HCT116 (cell line): ENCODE measurements at regions not wholly inside any gene's neighbourhood (a gene's known extent, or its start where the extent isn't known, plus 50 kb on each side); places are given as distances from the start of the nearest gene placed in this dataset.

Experiments used
- ATAC-seq: fragments of 200-7000 bp; cut with Tn5 transposase; 2 replicates; pipeline ENCODE4 v1.9.1; 2020; ENCODE audit warnings: mild to moderate bottlenecking, moderate library complexity
- BruUV-seq: library from RNA; stranded (reverse); fragments of 400-500 nt; replicated peaks from 2 replicates; lab custom pipeline; 2021; lab: Mats Ljungman, UMichigan
- CTCF ChIA-PET: fragments of 300-600 bp; sonication (Branson Sonifier 250); formaldehyde crosslinking; loops from one replicate; lab custom pipeline; 2021; ENCODE audit warnings: antibody characterized with exemption; lab: Charles Lee
- POLR2A ChIA-PET: fragments of 300-600, 350-600 bp; sonication (Branson Sonifier 250); formaldehyde crosslinking; loops from one replicate; lab custom pipeline; 2021; ENCODE audit warnings: antibody characterized with exemption; lab: Charles Lee
- RAD21 ChIA-PET, 2 experiments: fragments of 300-600 bp; sonication (Branson Sonifier 250); formaldehyde crosslinking; loops; one replicate each; lab custom pipeline; 2023; ENCODE audit warnings: low total read pairs in 2 of 2; ENCODE audit not compliant: uncharacterized antibody in 2 of 2, unreplicated experiment in 2 of 2, low non-redundant PET in 1 of 2; lab: Charles Lee
- DNase-seq: peaks from one replicate; pipeline ENCODE4 v3.0.0-alpha.2; 2010; ENCODE audit warnings: low read depth, low spot score
- H2AFZ ChIP-seq: fragments of 200-600 bp; shearing (Covaris generic), sonication (generic); 2 replicates; pipeline ENCODE4 v1.6.1; 2017; ENCODE audit warnings: low read depth, mixed run types, mixed read lengths, antibody characterized with exemption, low read length; ENCODE audit not compliant: poor library complexity, severe bottlenecking
- H3K27ac ChIP-seq: 2 replicates; pipeline ENCODE4 v1.5.1; 2012; ENCODE audit warnings: low read depth, low read length
- H3K27me3 ChIP-seq: fragments of 200-600 bp; sonication (generic); 2 replicates; pipeline ENCODE4 v1.6.1; 2016; ENCODE audit warnings: mixed run types, low read length, mixed read lengths; ENCODE audit not compliant: insufficient read depth
- H3K36me3 ChIP-seq, 2 experiments: fragments of 200-500 bp in 1 of 2; fragments of 200-600 bp in 1 of 2; sonication (Bioruptor generic) in 1 of 2; sonication (generic) in 1 of 2; 2 replicates each; pipeline versions ENCODE4 v1.5.1 to v1.6.1; 2014 to 2016; ENCODE audit warnings: low read length in 2 of 2, inconsistent platforms in 1 of 2, mixed read lengths in 1 of 2, mixed run types in 1 of 2; ENCODE audit not compliant: insufficient read depth in 2 of 2, control insufficient read depth in 1 of 2
- H3K4me1 ChIP-seq, 2 experiments: fragments of 200-600 bp in 1 of 2; sonication (generic) in 1 of 2; 2 replicates each; pipeline versions ENCODE4 v1.5.1 to v1.6.1; 2012 to 2017; ENCODE audit warnings: low read length in 2 of 2, inconsistent platforms in 1 of 2, mild to moderate bottlenecking in 1 of 2, mixed read lengths in 1 of 2, mixed run types in 1 of 2, moderate library complexity in 1 of 2; ENCODE audit not compliant: insufficient read depth in 2 of 2, control insufficient read depth in 1 of 2
- H3K4me2 ChIP-seq: fragments of 200-600 bp; sonication (generic); 2 replicates; pipeline ENCODE4 v1.6.1; 2017; ENCODE audit warnings: mixed run types, low read length, mixed read lengths
- H3K4me3 ChIP-seq, 2 experiments: fragments of 200-600 bp in 1 of 2; sonication (generic) in 1 of 2; replicated peaks in 1 of 2; 2 replicates each; pipeline ENCODE4 v1.5.1; 2011 to 2016; ENCODE audit warnings: low read length in 2 of 2, control low read depth in 1 of 2, low read depth in 1 of 2, mild to moderate bottlenecking in 1 of 2, mixed read lengths in 1 of 2, mixed run types in 1 of 2
- H3K79me2 ChIP-seq: fragments of 200-600 bp; sonication (generic); 2 replicates; pipeline ENCODE4 v1.6.1; 2017; ENCODE audit warnings: mild to moderate bottlenecking, mixed run types, low read length, moderate library complexity, mixed read lengths; ENCODE audit not compliant: insufficient read depth
- H3K9ac ChIP-seq: fragments of 200-600 bp; sonication (generic); 2 replicates; pipeline ENCODE4 v1.6.1; 2016; ENCODE audit warnings: low read length, mixed read lengths
- H3K9me2 ChIP-seq: fragments of 200-600 bp; sonication (generic), shearing (Covaris generic); 2 replicates; pipeline ENCODE4 v1.6.1; 2017; ENCODE audit warnings: mixed run types, mild to moderate bottlenecking, moderate library complexity; ENCODE audit not compliant: insufficient read depth
- H3K9me3 ChIP-seq, 2 experiments: fragments of 200-500 bp in 1 of 2; fragments of 200-600 bp in 1 of 2; sonication (Bioruptor generic) in 1 of 2; sonication (generic) in 1 of 2; 2 replicates each; pipeline ENCODE4 v1.6.1; 2014 to 2017; ENCODE audit warnings: low read length in 2 of 2, mixed read lengths in 2 of 2, inconsistent platforms in 1 of 2, low read depth in 1 of 2, mild to moderate bottlenecking in 1 of 2, mixed run types in 1 of 2, moderate library complexity in 1 of 2; ENCODE audit not compliant: control insufficient read depth in 1 of 2, insufficient read depth in 1 of 2
- H4K20me1 ChIP-seq: fragments of 200-600 bp; sonication (generic), shearing (Covaris generic); 2 replicates; pipeline ENCODE4 v1.6.1; 2017; ENCODE audit warnings: mixed run types, mild to moderate bottlenecking, moderate library complexity; ENCODE audit not compliant: insufficient read depth
- CBX3 ChIP-seq: IDR thresholded peaks from 2 replicates; pipeline ENCODE4 v1.6.1; 2012; ENCODE audit warnings: low read depth
- CEBPB ChIP-seq: IDR thresholded peaks from 2 replicates; pipeline ENCODE4 v1.6.1; 2012; ENCODE audit warnings: low read depth
- EGR1 ChIP-seq: IDR thresholded peaks from 2 replicates; pipeline ENCODE4 v1.6.1; 2012; ENCODE audit warnings: low read depth
- ELF1 ChIP-seq: IDR thresholded peaks from 2 replicates; pipeline ENCODE4 v1.6.1; 2012; ENCODE audit warnings: low read depth, borderline replicate concordance
- EZH2phosphoT487 ChIP-seq: fragments of 200-600 bp; IDR thresholded peaks from 2 replicates; pipeline ENCODE4 v1.6.1; 2018; ENCODE audit warnings: antibody characterized with exemption, borderline replicate concordance
- FOSL1 ChIP-seq: IDR thresholded peaks from 2 replicates; pipeline ENCODE4 v1.6.1; 2012; ENCODE audit warnings: low read depth
- POLR2A ChIP-seq: IDR thresholded peaks from 2 replicates; pipeline ENCODE4 v1.7.0; 2011; ENCODE audit warnings: borderline replicate concordance; ENCODE audit not compliant: insufficient read depth, insufficient read length; ENCODE audit errors: extremely low read depth
- POLR2AphosphoS5 ChIP-seq: IDR thresholded peaks from 2 replicates; pipeline ENCODE4 v1.6.1; 2011; ENCODE audit warnings: mild to moderate bottlenecking, low read depth, low read length, moderate library complexity
- SIN3A ChIP-seq: IDR thresholded peaks from 2 replicates; pipeline ENCODE4 v1.6.1; 2012; ENCODE audit warnings: low read depth
- SRF ChIP-seq: IDR thresholded peaks from 2 replicates; pipeline ENCODE4 v1.6.1; 2012; ENCODE audit warnings: low read depth
- TCF7L2 ChIP-seq: IDR thresholded peaks from 2 replicates; pipeline ENCODE4 v1.7.0; 2011; ENCODE audit warnings: borderline replicate concordance, inconsistent platforms; ENCODE audit not compliant: insufficient read depth, insufficient read length; ENCODE audit errors: extremely low read depth
- YY1 ChIP-seq: IDR thresholded peaks from 2 replicates; pipeline ENCODE4 v1.6.1; 2011; ENCODE audit warnings: low read length, low read depth, moderate library complexity, mild to moderate bottlenecking; ENCODE audit not compliant: insufficient replicate concordance; ENCODE audit errors: extremely low read depth
- ZBTB33 ChIP-seq: IDR thresholded peaks from 2 replicates; pipeline ENCODE4 v1.6.1; 2011; ENCODE audit warnings: mild to moderate bottlenecking, low read length, moderate library complexity; ENCODE audit not compliant: insufficient replicate concordance; ENCODE audit errors: extremely low read depth
- ZFX ChIP-seq: fragments of 450-650 bp; IDR thresholded peaks from 2 replicates; pipeline ENCODE4 v1.6.1; 2017
- intact Hi-C: fragments of 100-400 bp; cut with micrococcal nuclease; formaldehyde crosslinking; loops from 2 replicates; pipeline ENCODE4 v1.10.0; 2022
- TF ChIP-seq, protein P1 (sequence below): IDR thresholded peaks from 2 replicates; pipeline ENCODE4 v1.6.1; 2012; ENCODE audit warnings: low read depth
- TF ChIP-seq, protein P2 (sequence below): IDR thresholded peaks from 2 replicates; pipeline ENCODE4 v1.6.1; 2012

DNA sequence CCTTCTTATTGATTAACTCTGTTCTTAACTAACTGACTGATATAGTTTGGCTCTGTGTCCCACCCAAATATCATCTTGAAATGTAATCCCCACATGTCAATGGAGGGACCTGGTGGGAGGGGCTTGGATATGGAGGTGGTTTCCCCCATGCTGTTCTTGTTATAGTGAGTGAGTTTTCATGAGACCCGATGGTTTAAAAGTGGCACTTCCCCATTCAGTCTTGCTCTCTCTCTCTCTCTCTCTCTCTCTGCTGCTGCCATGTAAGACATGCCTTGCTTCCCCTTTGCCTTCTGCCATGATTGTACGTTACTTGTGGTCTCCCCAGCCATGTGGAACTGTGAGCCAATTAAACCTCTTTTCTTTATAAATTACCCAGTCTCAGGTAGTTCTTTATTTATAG, 81.8 kb upstream of the SPACA1 start (continued):
- TF ChIP-seq, protein P1, sequence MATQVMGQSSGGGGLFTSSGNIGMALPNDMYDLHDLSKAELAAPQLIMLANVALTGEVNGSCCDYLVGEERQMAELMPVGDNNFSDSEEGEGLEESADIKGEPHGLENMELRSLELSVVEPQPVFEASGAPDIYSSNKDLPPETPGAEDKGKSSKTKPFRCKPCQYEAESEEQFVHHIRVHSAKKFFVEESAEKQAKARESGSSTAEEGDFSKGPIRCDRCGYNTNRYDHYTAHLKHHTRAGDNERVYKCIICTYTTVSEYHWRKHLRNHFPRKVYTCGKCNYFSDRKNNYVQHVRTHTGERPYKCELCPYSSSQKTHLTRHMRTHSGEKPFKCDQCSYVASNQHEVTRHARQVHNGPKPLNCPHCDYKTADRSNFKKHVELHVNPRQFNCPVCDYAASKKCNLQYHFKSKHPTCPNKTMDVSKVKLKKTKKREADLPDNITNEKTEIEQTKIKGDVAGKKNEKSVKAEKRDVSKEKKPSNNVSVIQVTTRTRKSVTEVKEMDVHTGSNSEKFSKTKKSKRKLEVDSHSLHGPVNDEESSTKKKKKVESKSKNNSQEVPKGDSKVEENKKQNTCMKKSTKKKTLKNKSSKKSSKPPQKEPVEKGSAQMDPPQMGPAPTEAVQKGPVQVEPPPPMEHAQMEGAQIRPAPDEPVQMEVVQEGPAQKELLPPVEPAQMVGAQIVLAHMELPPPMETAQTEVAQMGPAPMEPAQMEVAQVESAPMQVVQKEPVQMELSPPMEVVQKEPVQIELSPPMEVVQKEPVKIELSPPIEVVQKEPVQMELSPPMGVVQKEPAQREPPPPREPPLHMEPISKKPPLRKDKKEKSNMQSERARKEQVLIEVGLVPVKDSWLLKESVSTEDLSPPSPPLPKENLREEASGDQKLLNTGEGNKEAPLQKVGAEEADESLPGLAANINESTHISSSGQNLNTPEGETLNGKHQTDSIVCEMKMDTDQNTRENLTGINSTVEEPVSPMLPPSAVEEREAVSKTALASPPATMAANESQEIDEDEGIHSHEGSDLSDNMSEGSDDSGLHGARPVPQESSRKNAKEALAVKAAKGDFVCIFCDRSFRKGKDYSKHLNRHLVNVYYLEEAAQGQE = no peak
- no peak for TF ChIP-seq CEBPB
- TF ChIP-seq, protein P2, sequence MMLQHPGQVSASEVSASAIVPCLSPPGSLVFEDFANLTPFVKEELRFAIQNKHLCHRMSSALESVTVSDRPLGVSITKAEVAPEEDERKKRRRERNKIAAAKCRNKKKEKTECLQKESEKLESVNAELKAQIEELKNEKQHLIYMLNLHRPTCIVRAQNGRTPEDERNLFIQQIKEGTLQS = no peak
- TF ChIP-seq ELF1 = no peak
- no peak for TF ChIP-seq POLR2A
- no peak for TF ChIP-seq YY1

- ChIA-PET RAD21 (no interaction called here), CTCF (no interaction called here), POLR2A (no interaction called here)
- Histone ChIP-seq H3K4me1 (no peaks in the 10 kb centered on the region), H3K27me3 (peaks cover 35% of the 10 kb centered on the region), H3K9me3 (no peaks in the 10 kb centered on the region), H3K27ac (no peak overlapping the region), H3K4me3 (no peak overlapping the region), H3K4me2 (no peak overlapping the region), H3K79me2 (no peaks in the 10 kb centered on the region), H3K9me2 (no peaks in the 10 kb centered on the region), H2AFZ (no peak overlapping the region), H3K9ac (no peak overlapping the region), H3K36me3 (no peaks in the 10 kb centered on the region), H4K20me1 (no peaks in the 10 kb centered on the region)
- no TSS peak for BruUV-seq
- DNase-seq (no peak), ATAC-seq (no peak)
- intact Hi-C loops = loop anchor here (10.0 kb wide), 1 partner anchor 1824 kb away; no protein-coding TSS in a partner anchor
- TF ChIP-seq CBX3 (no peak), SIN3A (no peak), CEBPB (no peak), YY1 (no peak), EGR1 (no peak), FOSL1 (no peak), SRF (no peak), POLR2AphosphoS5 (no peak), ELF1 (no peak), ZBTB33 (no peak), ZFX (no peak), TCF7L2 (no peak), EZH2phosphoT487 (no peak)
- TF ChIP-seq, protein P2 = no peak
These were observed 88.6 kb upstream of the SPACA1 start for GRCh38 chr6:87959083-87959482.
